ENCODE measurements at regions not wholly inside any gene's neighbourhood (a gene's known extent, or its start where the extent isn't known, plus 50 kb on each side); places are given as distances from the start of the nearest gene placed in this dataset.

DNA sequence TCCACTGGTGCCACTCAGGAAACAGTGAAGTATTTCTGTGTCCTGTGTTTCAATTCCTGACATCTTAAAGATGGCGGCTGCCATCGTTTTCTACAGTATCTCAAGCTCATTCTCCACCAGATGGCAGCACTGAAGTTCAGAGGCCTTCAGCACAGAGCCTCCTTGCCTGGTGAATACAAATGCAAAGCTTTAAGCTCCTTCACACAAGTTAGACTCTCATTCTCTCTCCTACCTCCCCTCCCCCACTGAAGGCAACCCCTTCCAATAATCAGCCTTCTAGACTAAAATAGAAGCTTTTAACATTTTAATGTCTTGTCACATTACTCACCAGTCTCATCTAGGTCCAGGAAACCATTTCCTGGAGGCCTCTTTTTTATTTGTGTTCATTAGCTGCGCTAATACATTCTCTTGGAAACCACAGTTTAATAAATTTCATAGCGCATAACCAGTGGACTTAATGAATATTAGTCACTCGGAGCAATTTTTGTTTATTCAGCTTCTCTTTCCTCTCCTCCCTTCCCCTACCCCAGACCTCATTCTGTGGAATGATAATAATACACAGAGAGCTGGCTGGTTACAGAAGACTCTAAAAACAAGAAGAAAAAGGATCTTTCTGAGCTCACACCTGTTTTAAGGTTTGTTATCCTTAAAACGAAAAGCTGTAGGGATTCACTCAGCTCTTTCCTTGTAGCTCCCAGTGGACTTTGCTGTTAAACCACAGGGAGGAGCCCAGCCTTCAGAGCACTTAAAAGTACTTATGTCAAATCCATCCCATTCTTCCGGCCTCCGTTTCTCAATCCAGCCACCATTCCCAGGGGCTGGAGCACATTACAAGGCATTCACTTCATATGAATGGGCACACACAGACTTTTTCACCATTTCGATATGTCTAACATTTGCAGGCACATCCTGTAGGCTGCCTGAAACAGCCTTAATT lies 384.9 kb downstream of the HLX start:
- H3K4me1 ChIP-seq: peaks cover 0 to 15% (median 2%) of the 10 kb centered on the region in 4 donors
- peak overlapping the region in 1 of 2 donors; percentile 11 for H3K27ac ChIP-seq
- no peak overlapping the region for H3K4me3 ChIP-seq
- H3K9me3 ChIP-seq: no peaks in the 10 kb centered on the region
- no peaks in the 10 kb centered on the region for H3K36me3 ChIP-seq
- peak; percentile 71 to 73 for DNase-seq
- no peaks in the 10 kb centered on the region for H3K27me3 ChIP-seq
- intact Hi-C loops (cut with DNase I; ENCODE audit: low total_unique reads): loop anchor here (5.0 kb wide), 1 partner anchor 173 kb away; no protein-coding TSS in a partner anchor
- TF ChIP-seq, protein P1, sequence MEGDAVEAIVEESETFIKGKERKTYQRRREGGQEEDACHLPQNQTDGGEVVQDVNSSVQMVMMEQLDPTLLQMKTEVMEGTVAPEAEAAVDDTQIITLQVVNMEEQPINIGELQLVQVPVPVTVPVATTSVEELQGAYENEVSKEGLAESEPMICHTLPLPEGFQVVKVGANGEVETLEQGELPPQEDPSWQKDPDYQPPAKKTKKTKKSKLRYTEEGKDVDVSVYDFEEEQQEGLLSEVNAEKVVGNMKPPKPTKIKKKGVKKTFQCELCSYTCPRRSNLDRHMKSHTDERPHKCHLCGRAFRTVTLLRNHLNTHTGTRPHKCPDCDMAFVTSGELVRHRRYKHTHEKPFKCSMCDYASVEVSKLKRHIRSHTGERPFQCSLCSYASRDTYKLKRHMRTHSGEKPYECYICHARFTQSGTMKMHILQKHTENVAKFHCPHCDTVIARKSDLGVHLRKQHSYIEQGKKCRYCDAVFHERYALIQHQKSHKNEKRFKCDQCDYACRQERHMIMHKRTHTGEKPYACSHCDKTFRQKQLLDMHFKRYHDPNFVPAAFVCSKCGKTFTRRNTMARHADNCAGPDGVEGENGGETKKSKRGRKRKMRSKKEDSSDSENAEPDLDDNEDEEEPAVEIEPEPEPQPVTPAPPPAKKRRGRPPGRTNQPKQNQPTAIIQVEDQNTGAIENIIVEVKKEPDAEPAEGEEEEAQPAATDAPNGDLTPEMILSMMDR (IDR thresholded peaks at IDR 0.05): peak; percentile 69 to 73

DNA sequence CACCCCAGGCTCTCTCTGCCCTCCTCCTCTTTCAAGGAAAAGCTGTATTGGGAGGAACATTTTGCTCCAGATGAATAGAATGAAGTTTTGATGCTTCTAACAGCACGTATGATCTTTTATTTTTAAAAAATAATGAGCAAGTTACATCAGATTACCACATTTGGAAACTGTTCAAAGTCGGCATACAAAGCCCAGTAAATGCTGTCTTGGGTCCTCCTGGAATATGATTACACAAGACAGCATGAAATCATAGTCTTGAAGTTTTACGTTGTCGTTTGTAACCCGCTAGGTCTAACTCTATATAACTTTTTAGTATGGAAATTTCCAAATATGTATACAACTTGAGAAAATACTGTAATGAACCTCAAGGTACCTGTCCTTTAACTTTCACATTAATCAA lies 385.6 kb downstream of the HLX start:
- TF ChIP-seq, protein P1 (IDR thresholded peaks at IDR 0.05): no peak
- Histone ChIP-seq H3K9me3 (no peaks in the 10 kb centered on the region), H3K4me3 (no peak overlapping the region), H3K4me1 (peaks cover 0 to 15% (median 2%) of the 10 kb centered on the region in 4 donors), H3K36me3 (no peaks in the 10 kb centered on the region), H3K27ac (peak overlapping the region in 1 of 2 donors; percentile 11), H3K27me3 (no peaks in the 10 kb centered on the region)
- DNase-seq: no peak
- intact Hi-C loops (cut with DNase I; ENCODE audit: low total_unique reads): loop anchor here (5.0 kb wide), 1 partner anchor 172 kb away; no protein-coding TSS in a partner anchor

DNA sequence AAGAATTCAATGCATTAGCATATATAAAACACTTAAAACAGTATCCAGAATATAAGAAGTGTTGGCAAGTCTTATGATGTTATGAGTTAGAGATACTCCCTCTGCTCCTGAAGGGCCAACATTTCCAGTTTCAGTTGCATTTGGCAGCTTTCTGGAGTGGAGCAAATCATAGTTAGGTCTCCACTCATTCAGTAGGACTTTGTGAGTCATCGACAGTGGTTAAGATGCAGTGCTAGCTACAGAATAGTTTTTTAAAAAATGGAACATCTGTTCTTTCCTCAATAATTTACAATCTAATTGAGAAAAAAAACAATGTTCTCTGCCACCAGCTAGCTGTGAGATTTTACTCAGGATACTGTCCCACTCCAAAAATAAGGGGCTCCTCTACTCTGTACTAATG lies 389.1 kb downstream of the HLX start:
- Histone ChIP-seq H3K9me3 (no peaks in the 10 kb centered on the region), H3K36me3 (no peaks in the 10 kb centered on the region), H3K27ac (no peak overlapping the region), H3K4me3 (no peak overlapping the region), H3K4me1 (peaks cover 0 to 15% (median 2%) of the 10 kb centered on the region in 4 donors), H3K27me3 (no peaks in the 10 kb centered on the region)
- intact Hi-C loops (cut with DNase I; ENCODE audit: low total_unique reads): no loop called here
- TF ChIP-seq, protein P1 (IDR thresholded peaks at IDR 0.05): no peak
- DNase-seq: no peak

DNA sequence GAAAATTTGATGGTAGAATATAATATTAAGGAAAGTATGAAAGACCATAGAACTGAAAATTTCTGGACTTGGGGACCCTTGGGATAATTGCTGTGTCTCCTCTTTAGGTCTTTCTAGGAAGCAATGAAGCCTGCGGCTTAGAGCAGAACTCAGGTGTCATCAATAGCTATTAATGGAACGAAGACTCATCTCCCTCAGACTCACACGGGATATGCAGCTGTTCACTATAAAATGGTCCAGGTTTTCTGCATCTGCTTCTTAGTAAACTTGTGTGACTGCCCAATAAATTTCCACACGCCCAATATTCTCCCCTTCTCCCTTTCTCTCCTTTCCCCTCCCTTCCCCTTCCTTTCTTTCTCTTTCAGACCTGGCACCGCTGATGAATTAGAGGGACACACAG lies 392.5 kb downstream of the HLX start:
- DNase-seq: no peak
- Histone ChIP-seq H3K27me3 (no peaks in the 10 kb centered on the region), H3K4me1 (peaks cover 0 to 4% (median 0%) of the 10 kb centered on the region in 4 donors), H3K27ac (no peak overlapping the region), H3K4me3 (no peak overlapping the region), H3K36me3 (no peaks in the 10 kb centered on the region), H3K9me3 (no peaks in the 10 kb centered on the region)
- TF ChIP-seq, protein P1 (IDR thresholded peaks at IDR 0.05): no peak
- intact Hi-C loops (cut with DNase I; ENCODE audit: low total_unique reads): no loop called here

DNA sequence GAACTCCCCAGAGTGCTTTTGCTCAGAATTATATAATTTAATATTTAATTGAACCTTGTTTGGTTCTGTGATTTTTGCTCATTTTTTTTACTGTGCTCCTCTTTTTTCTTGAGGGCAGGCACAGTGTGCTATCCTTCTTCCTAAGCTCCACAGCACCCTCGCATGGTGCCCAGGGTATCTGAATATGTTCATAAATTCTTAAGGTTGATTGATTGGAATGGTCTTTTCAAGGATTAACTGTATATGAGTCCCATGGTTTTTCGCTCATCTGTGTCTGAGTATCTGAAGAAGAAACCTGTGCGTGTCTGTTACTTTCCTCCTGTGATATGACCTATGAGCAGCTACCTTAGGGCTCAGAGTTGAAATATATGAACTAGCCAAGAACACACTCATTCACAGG lies 393.7 kb downstream of the HLX start:
- H3K27me3 ChIP-seq: no peaks in the 10 kb centered on the region
- no peak overlapping the region for H3K4me3 ChIP-seq
- H3K27ac ChIP-seq: no peak overlapping the region
- intact Hi-C loops (cut with DNase I; ENCODE audit: low total_unique reads): no loop called here
- DNase-seq: no peak
- TF ChIP-seq, protein P1 (IDR thresholded peaks at IDR 0.05): no peak
- H3K4me1 ChIP-seq: peaks cover 0 to 3% (median 0%) of the 10 kb centered on the region in 4 donors
- no peaks in the 10 kb centered on the region for H3K9me3 ChIP-seq
- H3K36me3 ChIP-seq: no peaks in the 10 kb centered on the region
